ENCODE measurements at regions not wholly inside any gene's neighbourhood (a gene's known extent, or its start where the extent isn't known, plus 50 kb on each side); places are given as distances from the start of the nearest gene placed in this dataset.

GRCh38 chr2:176470713-176471112, 201.5 kb downstream of the MTX2 start:
- no peak for DNase-seq (ENCODE audit: low spot score)

DNA sequence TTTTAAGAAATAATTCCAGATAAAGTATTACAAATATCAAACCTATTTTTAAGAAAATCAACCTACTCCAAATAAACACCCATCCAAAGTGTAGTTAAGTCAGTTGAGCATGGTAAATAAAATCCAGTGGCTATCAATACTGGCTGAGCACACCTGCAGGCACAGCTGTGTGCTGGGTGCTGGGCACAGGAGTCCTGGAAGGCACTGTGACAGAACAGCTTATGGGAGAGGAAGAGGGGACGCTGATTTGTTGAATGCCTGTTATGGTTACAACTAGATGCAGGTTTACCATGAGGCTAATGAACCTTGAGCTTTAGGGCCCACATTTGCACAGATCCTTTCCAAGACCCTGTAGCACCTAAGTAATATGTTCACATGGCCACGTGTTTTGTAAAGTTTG, 202.7 kb downstream of the MTX2 start:
- no peak for DNase-seq (ENCODE audit: low spot score)

GRCh38 chr2:176473177-176473576, 203.9 kb downstream of the MTX2 start:
- no peak for DNase-seq (ENCODE audit: low spot score)

GRCh38 chr2:176473851-176474250, 204.6 kb downstream of the MTX2 start:
- no peak for DNase-seq (ENCODE audit: low spot score)

GRCh38 chr2:176477336-176477735, 208.1 kb downstream of the MTX2 start:
- DNase-seq (ENCODE audit: low spot score) = no peak

DNA sequence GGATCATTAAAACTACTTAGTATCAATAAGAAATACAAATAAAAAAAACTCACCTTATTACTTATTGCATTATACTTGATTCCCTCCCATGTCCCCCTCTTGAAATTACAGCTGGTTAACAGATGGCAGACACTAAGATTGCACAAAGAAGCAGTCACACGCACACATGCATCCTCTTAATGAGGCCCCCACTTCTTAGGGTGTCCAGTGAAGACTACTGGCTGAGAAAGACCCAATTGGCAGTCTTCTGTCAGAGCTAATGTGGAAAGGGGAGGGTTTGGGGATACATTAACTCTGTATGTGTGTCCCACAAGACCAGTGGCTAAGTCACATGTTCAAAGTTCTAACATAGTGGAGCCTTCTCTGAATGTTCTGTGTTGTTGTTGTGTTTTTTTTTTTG, 210.7 kb downstream of the MTX2 start:
- no peak for DNase-seq (ENCODE audit: low spot score)

GRCh38 chr2:176482107-176482506, 212.9 kb downstream of the MTX2 start:
- DNase-seq (ENCODE audit: low spot score) = no peak

DNA sequence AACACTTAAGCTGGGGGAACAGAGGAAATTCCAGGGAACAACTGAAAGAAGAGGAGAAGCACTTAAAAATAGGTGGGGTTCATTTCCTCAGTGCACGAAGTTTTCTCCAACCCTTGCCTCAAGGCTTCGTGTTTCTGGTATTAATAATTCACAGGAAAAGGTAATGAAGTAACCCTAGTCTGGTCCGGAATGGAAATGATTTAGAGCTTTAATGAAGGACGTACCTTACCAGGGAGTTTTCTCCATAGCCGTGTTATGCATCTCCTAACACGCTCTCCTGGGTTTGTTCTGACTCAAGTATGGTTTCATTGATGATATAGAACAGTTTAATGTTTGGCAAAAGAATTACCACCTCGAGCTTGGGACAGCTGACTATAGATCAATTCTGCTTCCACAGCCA, 214.2 kb downstream of the MTX2 start:
- DNase-seq (ENCODE audit: low spot score) = no peak

GRCh38 chr2:176483901-176484568, 214.8 kb downstream of the MTX2 start:
- no peak for DNase-seq (ENCODE audit: low spot score)

DNA sequence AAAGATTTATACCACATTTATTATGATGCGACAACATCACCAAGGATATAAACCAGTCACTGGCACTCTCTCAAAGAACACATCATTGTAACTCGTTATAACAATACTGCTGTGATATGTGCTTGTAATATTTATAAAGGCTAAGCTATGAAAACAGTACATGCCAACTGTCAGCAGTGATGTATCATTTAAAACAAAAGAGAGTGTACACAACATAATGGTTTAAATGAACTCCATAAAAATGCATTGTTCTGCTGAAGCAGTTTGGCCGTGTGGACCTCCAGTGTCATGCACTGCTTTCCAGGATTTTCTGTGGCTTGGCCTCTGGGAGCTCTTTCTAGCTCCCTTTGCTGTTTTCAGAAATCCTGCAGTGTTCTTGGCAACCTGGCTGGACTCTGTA, 215.6 kb downstream of the MTX2 start:
- DNase-seq (ENCODE audit: low spot score) = no peak

- no peak for DNase-seq (ENCODE audit: low spot score)
These were observed 219.2 kb downstream of the MTX2 start for GRCh38 chr2:176488431-176488830.

DNA sequence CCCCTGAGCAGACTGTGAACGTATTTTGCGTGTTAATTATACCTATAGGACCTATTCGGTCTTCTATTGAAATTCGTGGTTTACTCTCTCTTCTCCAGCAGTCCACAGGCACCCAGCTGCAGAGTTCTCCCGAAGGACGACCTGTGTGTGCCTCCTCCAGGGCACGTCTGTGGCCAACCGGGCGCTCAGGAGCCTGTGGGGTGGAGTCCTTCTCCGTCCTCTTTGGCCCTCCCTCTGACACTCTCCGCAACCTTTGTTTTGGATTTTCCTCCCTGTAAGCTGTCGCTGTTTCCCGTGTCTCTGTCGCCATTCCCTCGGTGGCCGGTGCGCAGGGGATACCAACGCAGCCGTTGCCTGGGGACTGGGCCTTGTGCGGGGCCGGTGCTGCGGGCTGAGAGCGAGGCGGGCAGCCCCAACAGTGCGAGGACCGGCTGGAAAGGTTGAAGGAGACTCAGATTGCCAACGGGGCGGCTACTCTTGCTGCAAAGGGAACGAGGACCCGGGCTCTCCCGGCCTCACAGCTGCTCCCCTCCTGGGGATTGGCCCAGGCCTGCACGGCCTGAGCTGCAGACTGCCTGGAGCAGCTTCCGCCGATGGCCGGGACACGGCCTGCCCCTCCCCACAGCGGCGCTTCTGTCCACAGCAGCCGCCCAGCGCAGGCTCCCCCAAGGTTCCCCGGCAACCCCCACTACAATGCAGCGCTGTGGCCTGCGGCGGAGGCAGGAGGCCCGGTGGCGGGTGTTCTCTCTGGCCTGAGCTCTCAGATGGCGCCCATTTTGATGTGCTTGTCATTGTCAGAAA, 221.0 kb downstream of the MTX2 start:
- DNase-seq (ENCODE audit: low spot score) = no peak

- no peak for DNase-seq (ENCODE audit: low spot score)
These were observed 222.1 kb downstream of the MTX2 start for GRCh38 chr2:176491172-176491904.

DNA sequence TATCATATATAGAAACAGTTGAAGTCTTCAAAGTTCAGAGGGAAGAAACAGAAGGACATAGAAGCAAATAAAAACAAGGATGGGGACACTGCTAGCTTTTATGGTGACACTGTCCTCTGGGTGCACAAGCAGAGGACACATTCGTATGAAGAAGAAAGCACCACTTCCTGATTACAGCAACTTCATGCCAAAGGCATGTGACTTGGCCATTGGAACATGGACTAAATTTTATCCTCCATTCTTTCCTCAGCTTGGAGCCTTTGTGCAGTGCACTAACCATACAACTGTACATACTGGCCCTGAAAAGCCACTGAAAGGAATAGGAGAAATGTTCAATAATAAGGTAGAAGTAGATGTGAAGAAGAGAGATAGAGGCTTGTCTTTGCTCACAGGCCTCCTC, 223.3 kb downstream of the MTX2 start:
- no peak for DNase-seq (ENCODE audit: low spot score)

DNA sequence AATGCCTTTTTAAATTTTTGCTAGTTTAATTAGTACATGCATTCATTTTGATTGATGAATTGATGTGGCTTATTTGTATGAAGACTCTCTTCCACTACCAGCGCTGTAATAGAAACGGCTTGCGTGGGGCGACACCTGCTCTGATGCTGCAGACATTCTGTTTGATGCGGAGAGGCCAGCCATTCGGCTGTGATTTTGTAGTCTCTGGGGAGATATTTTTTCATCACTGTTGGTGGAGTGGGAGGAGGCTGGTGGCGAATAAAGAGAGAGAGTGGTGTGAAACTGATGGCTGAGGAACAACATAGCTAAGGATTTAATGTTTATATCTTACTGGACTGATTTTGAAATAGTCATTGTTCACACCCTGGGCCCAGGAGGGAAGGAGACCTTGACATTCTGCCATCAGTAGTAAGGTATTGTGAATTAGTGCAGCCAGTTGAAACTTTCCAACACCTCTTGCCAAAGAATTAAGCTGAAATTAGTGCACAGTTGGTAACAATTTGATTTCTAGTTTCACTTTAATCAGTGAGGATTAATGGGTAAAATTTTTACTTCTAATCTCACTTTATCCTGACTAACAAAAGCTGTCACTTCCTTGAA, 224.1 kb downstream of the MTX2 start:
- DNase-seq (ENCODE audit: low spot score) = no peak

- DNase-seq (ENCODE audit: low spot score) = no peak
These were observed 224.7 kb downstream of the MTX2 start for GRCh38 chr2:176493909-176494308.

DNA sequence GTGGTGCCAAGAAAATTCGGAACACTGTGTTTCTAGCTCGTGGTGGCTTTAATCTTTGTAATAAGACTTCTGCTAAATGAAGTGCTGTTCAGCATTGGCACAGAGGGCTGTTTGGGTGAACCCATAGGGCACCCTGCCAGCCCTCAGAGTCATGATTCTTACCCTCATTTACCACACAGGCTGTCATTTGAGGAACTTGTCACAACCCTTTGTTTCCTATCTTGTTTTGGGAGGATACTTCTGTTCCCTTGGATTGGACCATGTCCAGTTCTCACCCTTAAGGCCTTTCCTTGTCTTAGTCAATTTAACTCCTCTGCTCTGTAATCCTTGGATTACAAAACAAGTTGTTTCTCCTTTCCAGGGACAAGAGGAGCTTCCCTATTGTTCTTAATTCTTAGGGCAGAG, 225.7 kb downstream of the MTX2 start:
- no peak for DNase-seq (ENCODE audit: low spot score)

- DNase-seq (ENCODE audit: low spot score) = no peak
These were observed 226.6 kb downstream of the MTX2 start for GRCh38 chr2:176495826-176496225.

- DNase-seq (ENCODE audit: low spot score) = no peak
These were observed 227.5 kb downstream of the MTX2 start for GRCh38 chr2:176496761-176497160.

GRCh38 chr2:176500901-176501300, 231.7 kb downstream of the MTX2 start:
- no peak for DNase-seq (ENCODE audit: low spot score)

DNA sequence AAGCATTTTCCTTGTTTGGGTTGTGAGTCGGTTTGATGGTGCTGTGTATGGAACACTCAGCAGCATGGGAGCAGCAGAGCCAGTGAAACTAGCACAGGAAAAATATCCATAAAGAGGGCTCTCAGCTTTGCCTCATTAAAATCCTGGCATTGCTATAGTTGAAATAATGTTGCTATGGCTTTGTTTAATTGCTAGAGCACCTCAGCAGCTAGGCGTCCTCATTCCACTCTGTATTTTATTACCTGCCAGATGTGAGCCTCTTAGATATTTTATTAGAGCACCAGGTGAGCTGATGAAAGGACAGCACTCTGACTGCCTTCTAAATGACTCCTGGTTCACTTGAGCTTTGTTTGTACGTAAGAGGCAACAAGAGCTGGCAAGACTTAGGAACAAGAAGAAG, 232.4 kb downstream of the MTX2 start:
- DNase-seq (ENCODE audit: low spot score) = no peak

DNA sequence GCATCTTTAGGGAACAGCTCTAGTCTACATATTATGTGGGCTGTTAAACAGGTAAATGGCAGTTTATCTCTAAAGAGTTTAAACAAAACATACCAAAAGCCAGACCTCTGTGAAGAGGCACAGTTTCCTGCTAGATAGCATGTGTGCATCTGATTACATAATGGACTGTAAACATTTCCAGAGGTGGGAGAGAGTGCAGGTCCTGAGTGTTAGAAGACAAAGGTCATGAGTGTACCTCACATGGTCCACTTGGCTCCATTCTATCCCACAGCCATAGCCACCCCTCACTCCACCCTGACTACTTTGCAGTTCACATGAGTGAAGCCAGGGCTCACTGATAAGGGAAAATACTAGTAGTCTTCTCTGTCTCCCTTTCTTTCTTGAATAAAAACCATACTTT, 233.4 kb downstream of the MTX2 start:
- DNase-seq (ENCODE audit: low spot score) = no peak

- DNase-seq (ENCODE audit: low spot score) = no peak
These were observed 234.5 kb downstream of the MTX2 start for GRCh38 chr2:176503776-176504175.

Measured in hematopoietic multipotent progenitor cell treated with erythropoietin and hydrocortisone succinate and interleukin-3 and kit ligand, for 17 days (in vitro differentiated cells).